ENCODE measurements at regions not wholly inside any gene's neighbourhood (a gene's known extent, or its start where the extent isn't known, plus 50 kb on each side); places are given as distances from the start of the nearest gene placed in this dataset.

GRCh38 chr1:228996281-228996680, 261.0 kb downstream of the RHOU start:
- no peak overlapping the region for H3K4me2 ChIP-seq (ENCODE audit: low read depth, low read length)
- POLR2A ChIA-PET, result no interaction called here
- H3K4me1 ChIP-seq (ENCODE audit: insufficient read depth, low read length), result peaks cover 47% of the 10 kb centered on the region
- intact Hi-C loops (cut with micrococcal nuclease; ENCODE audit: unreplicated experiment), result loop anchor here (5.0 kb wide), 1 partner anchor 151 kb away; no protein-coding TSS in a partner anchor
- no peak overlapping the region for H3K4me3 ChIP-seq (replicated peaks in 1 of 3; ENCODE audit: insufficient read depth in 1 of 3, low read depth in 2 of 3, low read length in 3 of 3)
- DNase-seq (ENCODE audit: low spot score), result no peak
- H3K9ac ChIP-seq (ENCODE audit: insufficient read depth, low read depth, low read length), result no peak overlapping the region
- WGBS (ENCODE audit: low lambda C conversion rate), result 89% methylated on average over 6 of the region's 6 CpGs
- H3K36me3 ChIP-seq (replicated peaks in 1 of 2; ENCODE audit: control insufficient read depth in 1 of 2, insufficient read depth in 2 of 2, low read length in 2 of 2), result no peaks in the 10 kb centered on the region
- no peaks in the 10 kb centered on the region for H3K27me3 ChIP-seq (ENCODE audit: control insufficient read depth in 1 of 2, insufficient read depth in 2 of 2, low read length in 2 of 2)
- H3K27ac ChIP-seq (ENCODE audit: extremely low read length, insufficient read depth, low read length), result no peak overlapping the region
- no peaks in the 10 kb centered on the region for H3K9me3 ChIP-seq (ENCODE audit: low read length)
- no peaks in the 10 kb centered on the region for H3K79me2 ChIP-seq (ENCODE audit: insufficient read depth, low read length)
- in situ Hi-C loops (cut with HindIII; ENCODE audit: extremely low pct_ligation_motif_present, low pct_unique_long_range_greater_than_20kb), result no loop called here
- no peak overlapping the region for H2AFZ ChIP-seq (ENCODE audit: low read length)
- FAIRE-seq, result no peak
- H4K20me1 ChIP-seq (ENCODE audit: insufficient read depth, low read length), result no peaks in the 10 kb centered on the region
- no peak for ATAC-seq
- CTCF ChIA-PET (ENCODE audit: low intra/inter-chr PET ratio, low total read pairs), result no interaction called here
- BruUV-seq (replicated peaks), result no TSS peak
- TF ChIP-seq ZNF773 (CRISPR knock-in tag; IDR thresholded peaks at IDR 0.05; ENCODE audit: borderline replicate concordance), result no peak
- no peak for TF ChIP-seq ZNF891 (CRISPR knock-in tag; IDR thresholded peaks at IDR 0.05)
- no peak for TF ChIP-seq ZSCAN31 (CRISPR knock-in tag; IDR thresholded peaks at IDR 0.05; ENCODE audit: low read depth)
- TF ChIP-seq ZNF34 (CRISPR knock-in tag; IDR thresholded peaks at IDR 0.05; ENCODE audit: borderline replicate concordance), result no peak
- TF ChIP-seq MXD3 (CRISPR knock-in tag; IDR thresholded peaks at IDR 0.05), result no peak
- no peak for TF ChIP-seq RFXANK (CRISPR knock-in tag; IDR thresholded peaks at IDR 0.05)
- TF ChIP-seq NFKBIZ (CRISPR knock-in tag; IDR thresholded peaks at IDR 0.05), result no peak
- no peak for TF ChIP-seq ZNF143 (CRISPR knock-in tag; IDR thresholded peaks at IDR 0.05)
- no peak for TF ChIP-seq FOXO4 (CRISPR knock-in tag; conservative IDR thresholded peaks at IDR 0.05)
- no peak for TF ChIP-seq TAF1 (CRISPR knock-in tag; IDR thresholded peaks at IDR 0.05)
- no peak for TF ChIP-seq KAT7 (CRISPR knock-in tag; IDR thresholded peaks at IDR 0.05; ENCODE audit: borderline replicate concordance)
- no peak for TF ChIP-seq TRIM22 (IDR thresholded peaks at IDR 0.05)
- TF ChIP-seq ZNF770 (CRISPR knock-in tag; IDR thresholded peaks at IDR 0.05), result no peak
- no peak for TF ChIP-seq YEATS4 (CRISPR knock-in tag; IDR thresholded peaks at IDR 0.05; ENCODE audit: borderline replicate concordance)

Measured in HepG2 (cell line).